SK-N-SH treated with all-trans-retinoic acid at 6 μM for 48 hours (cell line): ENCODE measurements at regions not wholly inside any gene's neighbourhood (a gene's known extent, or its start where the extent isn't known, plus 50 kb on each side); places are given as distances from the start of the nearest gene placed in this dataset.

ENCODE experiments used
- ATAC-seq: fragments of 200-7000 bp; cut with Tn5 transposase; 3 replicates; pipeline ENCODE4 v1.9.1; 2020; ENCODE audit warnings: mild to moderate bottlenecking, moderate library complexity
- ARNTL ChIP-seq: fragments of 450-650 bp; formaldehyde crosslinking; IDR thresholded peaks from 2 replicates; pipeline ENCODE4 v1.5.0; 2020; ENCODE audit warnings: low read depth, mild to moderate bottlenecking, moderate library complexity, borderline replicate concordance
- BACH2 ChIP-seq: fragments of 250-450 bp; sonication (Bioruptor Pico); IDR thresholded peaks from 2 replicates; pipeline ENCODE4 v1.9.0; 2021; ENCODE audit warnings: mild to moderate bottlenecking, borderline replicate concordance
- CREB5 ChIP-seq: fragments of 250-450 bp; sonication (Bioruptor Pico); IDR thresholded peaks from 2 replicates; pipeline ENCODE4 v1.5.1; 2020; ENCODE audit warnings: low read depth, mild to moderate bottlenecking, moderate library complexity
- CSDC2 ChIP-seq: fragments of 250-450 bp; sonication (Bioruptor Pico); IDR thresholded peaks from 2 replicates; pipeline ENCODE4 v1.5.0; 2020; ENCODE audit warnings: mild to moderate bottlenecking, moderate library complexity
- CSRNP3 ChIP-seq: fragments of 250-450 bp; sonication (Bioruptor Pico); IDR thresholded peaks from 2 replicates; pipeline ENCODE4 v1.5.1; 2021; ENCODE audit warnings: mild to moderate bottlenecking, moderate library complexity
- ESRRG ChIP-seq: fragments of 250-450 bp; sonication (Bioruptor Pico); IDR thresholded peaks from 2 replicates; pipeline ENCODE4 v1.6.1; 2021; ENCODE audit warnings: mild to moderate bottlenecking
- GLIS3 ChIP-seq: fragments of 250-450 bp; sonication (Bioruptor Pico); IDR thresholded peaks from 2 replicates; pipeline ENCODE4 v1.5.0; 2020; ENCODE audit warnings: mild to moderate bottlenecking, moderate library complexity
- ISL1 ChIP-seq: fragments of 250-450 bp; sonication (Bioruptor Pico); IDR thresholded peaks from 2 replicates; pipeline ENCODE4 v2.1.2; 2022; ENCODE audit warnings: mild to moderate bottlenecking, moderate library complexity
- OSR1 ChIP-seq: fragments of 250-450 bp; sonication (Bioruptor Pico); IDR thresholded peaks from 2 replicates; pipeline ENCODE4 v1.8.0; 2022; ENCODE audit warnings: moderate library complexity, mild to moderate bottlenecking, inconsistent platforms
- PATZ1 ChIP-seq: fragments of 250-450 bp; sonication (Bioruptor Pico); IDR thresholded peaks from 2 replicates; pipeline ENCODE4 v1.8.0; 2020; ENCODE audit warnings: mild to moderate bottlenecking, moderate library complexity, borderline replicate concordance
- POU6F1 ChIP-seq: fragments of 250-450 bp; sonication (Bioruptor Pico); IDR thresholded peaks from 2 replicates; pipeline ENCODE4 v1.8.0; 2021; ENCODE audit warnings: low read depth, mild to moderate bottlenecking, moderate library complexity, borderline replicate concordance
- PPARA ChIP-seq: fragments of 250-450 bp; sonication (Bioruptor Pico); IDR thresholded peaks from 2 replicates; pipeline ENCODE4 v1.5.0; 2020; ENCODE audit warnings: mild to moderate bottlenecking, borderline replicate concordance
- RARB ChIP-seq: fragments of 250-450 bp; sonication (Bioruptor Pico); IDR thresholded peaks from 2 replicates; pipeline ENCODE4 v1.8.0; 2021; ENCODE audit warnings: mild to moderate bottlenecking, moderate library complexity
- SNAI2 ChIP-seq: fragments of 250-450 bp; sonication (Bioruptor Pico); IDR thresholded peaks from 2 replicates; pipeline ENCODE4 v1.5.0; 2020; ENCODE audit warnings: mild to moderate bottlenecking, moderate library complexity
- TCF4 ChIP-seq: fragments of 250-450 bp; sonication (Bioruptor Pico); IDR thresholded peaks from 2 replicates; pipeline ENCODE4 v1.8.0; 2021; ENCODE audit warnings: mild to moderate bottlenecking, moderate library complexity, borderline replicate concordance
- TOX ChIP-seq: fragments of 250-450 bp; sonication (Bioruptor Pico); IDR thresholded peaks from 2 replicates; pipeline ENCODE4 v1.8.0; 2021; ENCODE audit warnings: mild to moderate bottlenecking, moderate library complexity, borderline replicate concordance
- TSHZ2 ChIP-seq: fragments of 250-450 bp; sonication (Bioruptor Pico); IDR thresholded peaks from 2 replicates; pipeline ENCODE4 v1.5.0; 2020; ENCODE audit warnings: mild to moderate bottlenecking, moderate library complexity
- ZC3H10 ChIP-seq: fragments of 250-450 bp; sonication (Bioruptor Pico); IDR thresholded peaks from 2 replicates; pipeline ENCODE4 v1.5.1; 2021; ENCODE audit warnings: mild to moderate bottlenecking, moderate library complexity
- ZFP3 ChIP-seq: fragments of 250-450 bp; sonication (Bioruptor Pico); IDR thresholded peaks from 2 replicates; pipeline ENCODE4 v1.5.0; 2020; ENCODE audit warnings: mild to moderate bottlenecking, moderate library complexity
- ZFP30 ChIP-seq: fragments of 450-650 bp; formaldehyde crosslinking; IDR thresholded peaks from 2 replicates; pipeline ENCODE4 v1.5.0; 2022; ENCODE audit warnings: mild to moderate bottlenecking, moderate library complexity
- ZNF565 ChIP-seq: fragments of 450-650 bp; formaldehyde crosslinking; conservative IDR thresholded peaks from 2 replicates; pipeline ENCODE4 v1.5.0; 2020; ENCODE audit warnings: low read depth, mild to moderate bottlenecking, moderate library complexity
- ZNF70 ChIP-seq: fragments of 450-650 bp; formaldehyde crosslinking; IDR thresholded peaks from 2 replicates; pipeline ENCODE4 v1.5.0; 2020; ENCODE audit warnings: mild to moderate bottlenecking, moderate library complexity
- ZNF8 ChIP-seq: fragments of 450-650 bp; formaldehyde crosslinking; IDR thresholded peaks from 2 replicates; pipeline ENCODE4 v1.5.0; 2020; ENCODE audit warnings: mild to moderate bottlenecking, moderate library complexity

GRCh38 chrX:117429501-117429900 is 687.1 kb downstream of the KLHL13 start:
- ATAC-seq, result no peak
- TF ChIP-seq BACH2 (no peak), ZFP30 (CRISPR knock-in tag) (no peak), PATZ1 (CRISPR knock-in tag) (no peak), TOX (CRISPR knock-in tag) (no peak), SNAI2 (CRISPR knock-in tag) (no peak), TSHZ2 (no peak), ISL1 (CRISPR knock-in tag) (no peak)

- no peak for ATAC-seq
- TF ChIP-seq ESRRG (CRISPR knock-in tag) (no peak), GLIS3 (CRISPR knock-in tag) (no peak), ZC3H10 (CRISPR knock-in tag) (no peak), CREB5 (CRISPR knock-in tag) (no peak), ZNF565 (CRISPR knock-in tag) (no peak)
Observed at GRCh38 chrX:117407449-117408150, 709.0 kb downstream of the KLHL13 start.

GRCh38 chrX:117400839-117401238 is 715.8 kb downstream of the KLHL13 start:
- TF ChIP-seq ZFP3 (no peak), CREB5 (CRISPR knock-in tag) (no peak), GLIS3 (CRISPR knock-in tag) (no peak), ARNTL (CRISPR knock-in tag) (no peak), POU6F1 (CRISPR knock-in tag) (no peak), ZFP30 (CRISPR knock-in tag) (no peak), PPARA (CRISPR knock-in tag) (no peak), RARB (CRISPR knock-in tag) (no peak), ZNF70 (CRISPR knock-in tag) (no peak), OSR1 (CRISPR knock-in tag) (no peak), ZNF8 (CRISPR knock-in tag) (no peak), ESRRG (CRISPR knock-in tag) (no peak), ZNF565 (CRISPR knock-in tag) (no peak), CSDC2 (no peak), TCF4 (CRISPR knock-in tag) (no peak), BACH2 (no peak), ZC3H10 (CRISPR knock-in tag) (no peak), PATZ1 (CRISPR knock-in tag) (no peak), ISL1 (CRISPR knock-in tag) (no peak), CSRNP3 (CRISPR knock-in tag) (no peak)
- no peak for ATAC-seq
